HCT116 (cell line): ENCODE measurements at regions not wholly inside any gene's neighbourhood (a gene's known extent, or its start where the extent isn't known, plus 50 kb on each side); places are given as distances from the start of the nearest gene placed in this dataset.

Experiments
- ATAC-seq: fragments of 200-7000 bp; cut with Tn5 transposase; 2 replicates; pipeline ENCODE4 v1.9.1; 2020; ENCODE audit warnings: mild to moderate bottlenecking, moderate library complexity
- BruUV-seq: library from RNA; stranded (reverse); fragments of 400-500 nt; replicated peaks from 2 replicates; lab custom pipeline; 2021; lab: Mats Ljungman, UMichigan
- CTCF ChIA-PET: fragments of 300-600 bp; sonication (Branson Sonifier 250); formaldehyde crosslinking; loops from one replicate; lab custom pipeline; 2021; ENCODE audit warnings: antibody characterized with exemption; lab: Charles Lee
- POLR2A ChIA-PET: fragments of 300-600, 350-600 bp; sonication (Branson Sonifier 250); formaldehyde crosslinking; loops from one replicate; lab custom pipeline; 2021; ENCODE audit warnings: antibody characterized with exemption; lab: Charles Lee
- RAD21 ChIA-PET, 2 experiments: fragments of 300-600 bp; sonication (Branson Sonifier 250); formaldehyde crosslinking; loops; one replicate each; lab custom pipeline; 2023; ENCODE audit warnings: low total read pairs in 2 of 2; ENCODE audit not compliant: uncharacterized antibody in 2 of 2, unreplicated experiment in 2 of 2, low non-redundant PET in 1 of 2; lab: Charles Lee
- DNase-seq: peaks from one replicate; pipeline ENCODE4 v3.0.0-alpha.2; 2010; ENCODE audit warnings: low read depth, low spot score
- H2AFZ ChIP-seq: fragments of 200-600 bp; shearing (Covaris generic), sonication (generic); 2 replicates; pipeline ENCODE4 v1.6.1; 2017; ENCODE audit warnings: low read depth, mixed run types, mixed read lengths, antibody characterized with exemption, low read length; ENCODE audit not compliant: poor library complexity, severe bottlenecking
- H3K27ac ChIP-seq: 2 replicates; pipeline ENCODE4 v1.5.1; 2012; ENCODE audit warnings: low read depth, low read length
- H3K27me3 ChIP-seq: fragments of 200-600 bp; sonication (generic); 2 replicates; pipeline ENCODE4 v1.6.1; 2016; ENCODE audit warnings: mixed run types, low read length, mixed read lengths; ENCODE audit not compliant: insufficient read depth
- H3K36me3 ChIP-seq, 2 experiments: fragments of 200-500 bp in 1 of 2; fragments of 200-600 bp in 1 of 2; sonication (Bioruptor generic) in 1 of 2; sonication (generic) in 1 of 2; 2 replicates each; pipeline versions ENCODE4 v1.5.1 to v1.6.1; 2014 to 2016; ENCODE audit warnings: low read length in 2 of 2, inconsistent platforms in 1 of 2, mixed read lengths in 1 of 2, mixed run types in 1 of 2; ENCODE audit not compliant: insufficient read depth in 2 of 2, control insufficient read depth in 1 of 2
- H3K4me1 ChIP-seq, 2 experiments: fragments of 200-600 bp in 1 of 2; sonication (generic) in 1 of 2; 2 replicates each; pipeline versions ENCODE4 v1.5.1 to v1.6.1; 2012 to 2017; ENCODE audit warnings: low read length in 2 of 2, inconsistent platforms in 1 of 2, mild to moderate bottlenecking in 1 of 2, mixed read lengths in 1 of 2, mixed run types in 1 of 2, moderate library complexity in 1 of 2; ENCODE audit not compliant: insufficient read depth in 2 of 2, control insufficient read depth in 1 of 2
- H3K4me2 ChIP-seq: fragments of 200-600 bp; sonication (generic); 2 replicates; pipeline ENCODE4 v1.6.1; 2017; ENCODE audit warnings: mixed run types, low read length, mixed read lengths
- H3K4me3 ChIP-seq, 2 experiments: fragments of 200-600 bp in 1 of 2; sonication (generic) in 1 of 2; replicated peaks in 1 of 2; 2 replicates each; pipeline ENCODE4 v1.5.1; 2011 to 2016; ENCODE audit warnings: low read length in 2 of 2, control low read depth in 1 of 2, low read depth in 1 of 2, mild to moderate bottlenecking in 1 of 2, mixed read lengths in 1 of 2, mixed run types in 1 of 2
- H3K79me2 ChIP-seq: fragments of 200-600 bp; sonication (generic); 2 replicates; pipeline ENCODE4 v1.6.1; 2017; ENCODE audit warnings: mild to moderate bottlenecking, mixed run types, low read length, moderate library complexity, mixed read lengths; ENCODE audit not compliant: insufficient read depth
- H3K9ac ChIP-seq: fragments of 200-600 bp; sonication (generic); 2 replicates; pipeline ENCODE4 v1.6.1; 2016; ENCODE audit warnings: low read length, mixed read lengths
- H3K9me2 ChIP-seq: fragments of 200-600 bp; sonication (generic), shearing (Covaris generic); 2 replicates; pipeline ENCODE4 v1.6.1; 2017; ENCODE audit warnings: mixed run types, mild to moderate bottlenecking, moderate library complexity; ENCODE audit not compliant: insufficient read depth
- H3K9me3 ChIP-seq, 2 experiments: fragments of 200-500 bp in 1 of 2; fragments of 200-600 bp in 1 of 2; sonication (Bioruptor generic) in 1 of 2; sonication (generic) in 1 of 2; 2 replicates each; pipeline ENCODE4 v1.6.1; 2014 to 2017; ENCODE audit warnings: low read length in 2 of 2, mixed read lengths in 2 of 2, inconsistent platforms in 1 of 2, low read depth in 1 of 2, mild to moderate bottlenecking in 1 of 2, mixed run types in 1 of 2, moderate library complexity in 1 of 2; ENCODE audit not compliant: control insufficient read depth in 1 of 2, insufficient read depth in 1 of 2
- H4K20me1 ChIP-seq: fragments of 200-600 bp; sonication (generic), shearing (Covaris generic); 2 replicates; pipeline ENCODE4 v1.6.1; 2017; ENCODE audit warnings: mixed run types, mild to moderate bottlenecking, moderate library complexity; ENCODE audit not compliant: insufficient read depth
- CBX3 ChIP-seq: IDR thresholded peaks from 2 replicates; pipeline ENCODE4 v1.6.1; 2012; ENCODE audit warnings: low read depth
- EGR1 ChIP-seq: IDR thresholded peaks from 2 replicates; pipeline ENCODE4 v1.6.1; 2012; ENCODE audit warnings: low read depth
- ELF1 ChIP-seq: IDR thresholded peaks from 2 replicates; pipeline ENCODE4 v1.6.1; 2012; ENCODE audit warnings: low read depth, borderline replicate concordance
- EZH2phosphoT487 ChIP-seq: fragments of 200-600 bp; IDR thresholded peaks from 2 replicates; pipeline ENCODE4 v1.6.1; 2018; ENCODE audit warnings: antibody characterized with exemption, borderline replicate concordance
- FOSL1 ChIP-seq: IDR thresholded peaks from 2 replicates; pipeline ENCODE4 v1.6.1; 2012; ENCODE audit warnings: low read depth
- MAX ChIP-seq: IDR thresholded peaks from 2 replicates; pipeline ENCODE4 v1.6.1; 2012
- POLR2A ChIP-seq: IDR thresholded peaks from 2 replicates; pipeline ENCODE4 v1.7.0; 2011; ENCODE audit warnings: borderline replicate concordance; ENCODE audit not compliant: insufficient read depth, insufficient read length; ENCODE audit errors: extremely low read depth
- SIN3A ChIP-seq: IDR thresholded peaks from 2 replicates; pipeline ENCODE4 v1.6.1; 2012; ENCODE audit warnings: low read depth
- SP1 ChIP-seq: IDR thresholded peaks from 2 replicates; pipeline ENCODE4 v1.6.1; 2012; ENCODE audit warnings: low read depth
- SRF ChIP-seq: IDR thresholded peaks from 2 replicates; pipeline ENCODE4 v1.6.1; 2012; ENCODE audit warnings: low read depth
- YY1 ChIP-seq: IDR thresholded peaks from 2 replicates; pipeline ENCODE4 v1.6.1; 2011; ENCODE audit warnings: low read length, low read depth, moderate library complexity, mild to moderate bottlenecking; ENCODE audit not compliant: insufficient replicate concordance; ENCODE audit errors: extremely low read depth
- ZNF274 ChIP-seq: fragments of 200-500 bp; sonication (Bioruptor generic); IDR thresholded peaks from 2 replicates; pipeline ENCODE4 v1.6.1; 2014; ENCODE audit warnings: mild to moderate bottlenecking, low read depth, low read length, inconsistent platforms
- intact Hi-C: fragments of 100-400 bp; cut with micrococcal nuclease; formaldehyde crosslinking; loops from 2 replicates; pipeline ENCODE4 v1.10.0; 2022
- TF ChIP-seq, protein P1 (sequence below): IDR thresholded peaks from 2 replicates; pipeline ENCODE4 v1.6.1; 2012; ENCODE audit warnings: low read depth
- TF ChIP-seq, protein P2 (sequence below), 3 experiments: fragments of 200-600 bp in 1 of 3; sonication (generic) in 1 of 3; IDR thresholded peaks in 2 of 3; conservative IDR thresholded peaks in 1 of 3; 2 replicates each; pipeline ENCODE4 v1.5.1; 2012 to 2017; ENCODE audit warnings: low read depth in 2 of 3, low read length in 2 of 3, antibody characterized with exemption in 1 of 3, borderline replicate concordance in 1 of 3, control low read depth in 1 of 3, mild to moderate bottlenecking in 1 of 3, mixed read lengths in 1 of 3, mixed run types in 1 of 3, moderate library complexity in 1 of 3; ENCODE audit not compliant: insufficient read depth in 1 of 3

DNA sequence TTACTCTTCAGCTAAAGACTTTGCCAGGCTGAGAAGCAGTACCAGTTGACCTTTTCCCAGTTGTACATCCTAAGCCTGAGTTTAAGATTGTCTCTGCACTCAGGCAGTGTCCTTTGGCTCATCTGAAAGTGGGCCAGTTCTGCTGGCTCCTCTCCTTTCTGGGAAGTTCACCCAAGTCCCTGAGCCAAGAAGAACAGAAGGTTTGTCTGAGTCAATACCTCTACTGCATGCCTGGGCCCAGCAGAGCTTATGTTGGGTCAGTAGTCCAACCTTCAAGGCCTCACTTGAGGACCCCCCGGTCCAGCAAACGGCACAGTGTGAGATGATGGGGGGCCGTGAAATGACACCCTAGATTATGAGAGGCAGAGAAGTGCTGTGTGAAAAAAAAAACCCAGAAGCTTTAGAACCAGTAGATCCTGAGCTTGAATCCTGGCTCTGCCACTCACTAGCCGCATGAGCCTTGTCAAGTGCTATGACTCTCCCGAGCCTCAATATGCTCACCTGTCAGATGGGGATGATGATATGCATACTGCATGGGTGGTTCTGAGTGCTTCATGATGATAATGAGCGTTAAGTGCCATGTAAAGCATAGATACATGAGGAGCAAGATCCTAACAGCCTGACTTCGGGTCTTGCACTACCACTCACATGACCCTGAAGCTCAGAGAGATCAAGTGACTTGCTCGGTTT is 156.0 kb downstream of the MACROH2A1 start:
- H3K4me2 ChIP-seq, result no peak overlapping the region
- CTCF ChIA-PET, result no interaction called here
- no peaks in the 10 kb centered on the region for H3K9me3 ChIP-seq
- H3K9ac ChIP-seq, result no peak overlapping the region
- TF ChIP-seq, protein P1, sequence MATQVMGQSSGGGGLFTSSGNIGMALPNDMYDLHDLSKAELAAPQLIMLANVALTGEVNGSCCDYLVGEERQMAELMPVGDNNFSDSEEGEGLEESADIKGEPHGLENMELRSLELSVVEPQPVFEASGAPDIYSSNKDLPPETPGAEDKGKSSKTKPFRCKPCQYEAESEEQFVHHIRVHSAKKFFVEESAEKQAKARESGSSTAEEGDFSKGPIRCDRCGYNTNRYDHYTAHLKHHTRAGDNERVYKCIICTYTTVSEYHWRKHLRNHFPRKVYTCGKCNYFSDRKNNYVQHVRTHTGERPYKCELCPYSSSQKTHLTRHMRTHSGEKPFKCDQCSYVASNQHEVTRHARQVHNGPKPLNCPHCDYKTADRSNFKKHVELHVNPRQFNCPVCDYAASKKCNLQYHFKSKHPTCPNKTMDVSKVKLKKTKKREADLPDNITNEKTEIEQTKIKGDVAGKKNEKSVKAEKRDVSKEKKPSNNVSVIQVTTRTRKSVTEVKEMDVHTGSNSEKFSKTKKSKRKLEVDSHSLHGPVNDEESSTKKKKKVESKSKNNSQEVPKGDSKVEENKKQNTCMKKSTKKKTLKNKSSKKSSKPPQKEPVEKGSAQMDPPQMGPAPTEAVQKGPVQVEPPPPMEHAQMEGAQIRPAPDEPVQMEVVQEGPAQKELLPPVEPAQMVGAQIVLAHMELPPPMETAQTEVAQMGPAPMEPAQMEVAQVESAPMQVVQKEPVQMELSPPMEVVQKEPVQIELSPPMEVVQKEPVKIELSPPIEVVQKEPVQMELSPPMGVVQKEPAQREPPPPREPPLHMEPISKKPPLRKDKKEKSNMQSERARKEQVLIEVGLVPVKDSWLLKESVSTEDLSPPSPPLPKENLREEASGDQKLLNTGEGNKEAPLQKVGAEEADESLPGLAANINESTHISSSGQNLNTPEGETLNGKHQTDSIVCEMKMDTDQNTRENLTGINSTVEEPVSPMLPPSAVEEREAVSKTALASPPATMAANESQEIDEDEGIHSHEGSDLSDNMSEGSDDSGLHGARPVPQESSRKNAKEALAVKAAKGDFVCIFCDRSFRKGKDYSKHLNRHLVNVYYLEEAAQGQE, result no peak
- TF ChIP-seq SRF (no peak), CBX3 (no peak), POLR2A (no peak), FOSL1 (no peak), YY1 (no peak), SP1 (no peak), ELF1 (no peak), ZNF274 (no peak), EZH2phosphoT487 (no peak), SIN3A (no peak), MAX (no peak), EGR1 (no peak)
- TF ChIP-seq, protein P2, sequence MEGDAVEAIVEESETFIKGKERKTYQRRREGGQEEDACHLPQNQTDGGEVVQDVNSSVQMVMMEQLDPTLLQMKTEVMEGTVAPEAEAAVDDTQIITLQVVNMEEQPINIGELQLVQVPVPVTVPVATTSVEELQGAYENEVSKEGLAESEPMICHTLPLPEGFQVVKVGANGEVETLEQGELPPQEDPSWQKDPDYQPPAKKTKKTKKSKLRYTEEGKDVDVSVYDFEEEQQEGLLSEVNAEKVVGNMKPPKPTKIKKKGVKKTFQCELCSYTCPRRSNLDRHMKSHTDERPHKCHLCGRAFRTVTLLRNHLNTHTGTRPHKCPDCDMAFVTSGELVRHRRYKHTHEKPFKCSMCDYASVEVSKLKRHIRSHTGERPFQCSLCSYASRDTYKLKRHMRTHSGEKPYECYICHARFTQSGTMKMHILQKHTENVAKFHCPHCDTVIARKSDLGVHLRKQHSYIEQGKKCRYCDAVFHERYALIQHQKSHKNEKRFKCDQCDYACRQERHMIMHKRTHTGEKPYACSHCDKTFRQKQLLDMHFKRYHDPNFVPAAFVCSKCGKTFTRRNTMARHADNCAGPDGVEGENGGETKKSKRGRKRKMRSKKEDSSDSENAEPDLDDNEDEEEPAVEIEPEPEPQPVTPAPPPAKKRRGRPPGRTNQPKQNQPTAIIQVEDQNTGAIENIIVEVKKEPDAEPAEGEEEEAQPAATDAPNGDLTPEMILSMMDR (IDR thresholded peaks at IDR 0.05 in 2 of 3, conservative IDR thresholded peaks at IDR 0.05 in 1 of 3; ENCODE audit: borderline replicate concordance in 1 of 3, insufficient read depth in 1 of 3, low read depth in 2 of 3, low read length in 2 of 3), result no peak
- TF ChIP-seq, all 23 proteins: peak for 0
- intact Hi-C loops, result no loop called here
- Histone ChIP-seq H3K9me2 (no peaks in the 10 kb centered on the region), H3K27me3 (no peaks in the 10 kb centered on the region), H3K4me3 (no peak overlapping the region), H3K79me2 (no peaks in the 10 kb centered on the region), H4K20me1 (no peaks in the 10 kb centered on the region), H3K27ac (no peak overlapping the region), H3K36me3 (no peaks in the 10 kb centered on the region), H3K4me1 (peaks cover 29 to 40% of the 10 kb centered on the region in 2 experiments), H2AFZ (no peak overlapping the region)
- DNase-seq (no peak), ATAC-seq (no peak)
- POLR2A ChIA-PET, result no interaction called here
- RAD21 ChIA-PET, result no interaction called here
- BruUV-seq, result no TSS peak
